ENCODE measurements at regions not wholly inside any gene's neighbourhood (a gene's known extent, or its start where the extent isn't known, plus 50 kb on each side); places are given as distances from the start of the nearest gene placed in this dataset.

DNA sequence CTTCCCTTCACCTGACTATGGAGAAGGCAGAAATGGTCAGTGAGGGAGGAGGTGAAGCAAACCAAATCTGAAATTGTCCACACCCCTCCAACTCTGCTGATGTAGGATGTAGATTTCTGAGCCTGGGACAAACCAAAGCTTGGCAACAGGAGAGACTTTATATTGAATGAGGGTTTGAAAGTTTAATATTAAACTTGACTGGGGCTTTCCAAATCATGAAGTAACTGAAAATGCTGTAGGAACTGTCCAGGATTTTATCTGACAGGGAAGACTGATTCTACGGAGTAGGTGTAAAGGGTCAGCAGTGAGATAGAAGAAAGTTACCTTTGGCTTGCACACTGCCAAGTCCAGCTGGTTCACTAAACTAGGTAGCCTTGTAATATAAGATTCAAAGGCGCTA lies 194.5 kb downstream of the TDRD15 start:
- TF ChIP-seq SP1 (IDR thresholded peaks at IDR 0.05) (no peak), FOXM1 (IDR thresholded peaks at IDR 0.05; ENCODE audit: borderline replicate concordance) (no peak), SUZ12 (IDR thresholded peaks at IDR 0.05) (no peak)
